ENCODE measurements at regions not wholly inside any gene's neighbourhood (a gene's known extent, or its start where the extent isn't known, plus 50 kb on each side); places are given as distances from the start of the nearest gene placed in this dataset.

GRCh38 chr4:43132010-43132582 is 239.6 kb downstream of the GRXCR1 start:
- no peaks in the 10 kb centered on the region for H3K36me3 Mint-ChIP-seq (ENCODE audit: insufficient read depth, unreplicated experiment)
- H3K4me1 Mint-ChIP-seq (ENCODE audit: low read depth, unreplicated experiment) = no peaks in the 10 kb centered on the region
- no TSS peak for BruUV-seq (replicated peaks)
- no peaks in the 10 kb centered on the region for H3K9me3 Mint-ChIP-seq (ENCODE audit: unreplicated experiment)
- TF ChIP-seq CTCF (IDR thresholded peaks at IDR 0.05; ENCODE audit: insufficient read depth in 1 of 2, low read depth in 1 of 2, low read length in 1 of 2, severe bottlenecking in 1 of 2, unreplicated experiment in 1 of 2) = peak; percentile 73 to 78
- CTCF ChIA-PET = interaction anchor here (0.8 to 1.2 kb wide), 2 partner anchors 83 to 1362 kb away, joined by 3 read pairs; no protein-coding TSS in a partner anchor
- Histone ChIP-seq H3K36me3 (ENCODE audit: control insufficient read depth, insufficient read depth, low read length) (no peaks in the 10 kb centered on the region), H3K4me1 (no peaks in the 10 kb centered on the region), H3K9me3 (no peaks in the 10 kb centered on the region), H3K27me3 (replicated peaks; ENCODE audit: control insufficient read depth, insufficient read depth, low read length) (no peaks in the 10 kb centered on the region), H3K4me3 (ENCODE audit: low read depth, low read length) (no peak overlapping the region)
- H3K27ac Mint-ChIP-seq (ENCODE audit: unreplicated experiment) = no peak overlapping the region
- intact Hi-C loops (cut with micrococcal nuclease; ENCODE audit: unreplicated experiment) = loop anchor here (1.0 to 10.0 kb wide), 6 partner anchors 137 to 1497 kb away; no protein-coding TSS in a partner anchor
- H3K27me3 Mint-ChIP-seq (ENCODE audit: insufficient read depth, unreplicated experiment) = no peaks in the 10 kb centered on the region
- H3K4me3 Mint-ChIP-seq (ENCODE audit: unreplicated experiment) = no peak overlapping the region
- peak; percentile 51 to 68 for DNase-seq
- POLR2A ChIA-PET = no interaction called here

- POLR2A ChIA-PET = no interaction called here
- CTCF ChIA-PET = no interaction called here
Observed at GRCh38 chr4:43133566-43133965, 241.1 kb downstream of the GRXCR1 start.

GRCh38 chr4:43136752-43137151 is 244.2 kb downstream of the GRXCR1 start:
- Histone ChIP-seq H3K27me3 (replicated peaks; ENCODE audit: control insufficient read depth, insufficient read depth, low read length) (no peaks in the 10 kb centered on the region), H3K4me3 (ENCODE audit: low read depth, low read length) (no peak overlapping the region), H3K4me1 (no peaks in the 10 kb centered on the region), H3K9me3 (no peaks in the 10 kb centered on the region), H3K36me3 (ENCODE audit: control insufficient read depth, insufficient read depth, low read length) (no peaks in the 10 kb centered on the region)
- H3K36me3 Mint-ChIP-seq (ENCODE audit: insufficient read depth, unreplicated experiment) = no peaks in the 10 kb centered on the region
- no peaks in the 10 kb centered on the region for H3K4me1 Mint-ChIP-seq (ENCODE audit: low read depth, unreplicated experiment)
- intact Hi-C loops (cut with micrococcal nuclease; ENCODE audit: unreplicated experiment) = loop anchor here (10.0 kb wide), 1 partner anchor 638 kb away; no protein-coding TSS in a partner anchor
- no peak for DNase-seq
- POLR2A ChIA-PET = no interaction called here
- TF ChIP-seq CTCF (IDR thresholded peaks at IDR 0.05; ENCODE audit: insufficient read depth in 1 of 2, low read depth in 1 of 2, low read length in 1 of 2, severe bottlenecking in 1 of 2, unreplicated experiment in 1 of 2) = no peak
- H3K27ac Mint-ChIP-seq (ENCODE audit: unreplicated experiment) = no peak overlapping the region
- H3K9me3 Mint-ChIP-seq (ENCODE audit: unreplicated experiment) = no peaks in the 10 kb centered on the region
- no TSS peak for BruUV-seq (replicated peaks)
- no peak overlapping the region for H3K4me3 Mint-ChIP-seq (ENCODE audit: unreplicated experiment)
- CTCF ChIA-PET = no interaction called here
- no peaks in the 10 kb centered on the region for H3K27me3 Mint-ChIP-seq (ENCODE audit: insufficient read depth, unreplicated experiment)

More at GRCh38 chr4:43133566-43133965, 241.1 kb downstream of the GRXCR1 start:
- no peaks in the 10 kb centered on the region for H3K4me1 ChIP-seq
- Mint-ChIP-seq H3K36me3 (ENCODE audit: insufficient read depth, unreplicated experiment) (no peaks in the 10 kb centered on the region), H3K4me1 (ENCODE audit: low read depth, unreplicated experiment) (no peaks in the 10 kb centered on the region), H3K9me3 (ENCODE audit: unreplicated experiment) (no peaks in the 10 kb centered on the region), H3K27ac (ENCODE audit: unreplicated experiment) (no peak overlapping the region), H3K27me3 (ENCODE audit: insufficient read depth, unreplicated experiment) (no peaks in the 10 kb centered on the region), H3K4me3 (ENCODE audit: unreplicated experiment) (no peak overlapping the region)
- no peak for DNase-seq
- no peak overlapping the region for H3K4me3 ChIP-seq (ENCODE audit: low read depth, low read length)
- H3K9me3 ChIP-seq = no peaks in the 10 kb centered on the region
- TF ChIP-seq CTCF (IDR thresholded peaks at IDR 0.05; ENCODE audit: insufficient read depth in 1 of 2, low read depth in 1 of 2, low read length in 1 of 2, severe bottlenecking in 1 of 2, unreplicated experiment in 1 of 2) = no peak
- BruUV-seq (replicated peaks) = no TSS peak
- intact Hi-C loops (cut with micrococcal nuclease; ENCODE audit: unreplicated experiment) = loop anchor here (5.0 to 10.0 kb wide), 3 partner anchors 339 to 1359 kb away; no protein-coding TSS in a partner anchor
- H3K27me3 ChIP-seq (replicated peaks; ENCODE audit: control insufficient read depth, insufficient read depth, low read length) = no peaks in the 10 kb centered on the region
- H3K36me3 ChIP-seq (ENCODE audit: control insufficient read depth, insufficient read depth, low read length) = no peaks in the 10 kb centered on the region

Measured in Caco-2 (cell line).